ENCODE measurements at regions not wholly inside any gene's neighbourhood (a gene's known extent, or its start where the extent isn't known, plus 50 kb on each side); places are given as distances from the start of the nearest gene placed in this dataset.
A peak's percentile ranks its signal among the peaks of the same experiment; 100 is the strongest.

DNA sequence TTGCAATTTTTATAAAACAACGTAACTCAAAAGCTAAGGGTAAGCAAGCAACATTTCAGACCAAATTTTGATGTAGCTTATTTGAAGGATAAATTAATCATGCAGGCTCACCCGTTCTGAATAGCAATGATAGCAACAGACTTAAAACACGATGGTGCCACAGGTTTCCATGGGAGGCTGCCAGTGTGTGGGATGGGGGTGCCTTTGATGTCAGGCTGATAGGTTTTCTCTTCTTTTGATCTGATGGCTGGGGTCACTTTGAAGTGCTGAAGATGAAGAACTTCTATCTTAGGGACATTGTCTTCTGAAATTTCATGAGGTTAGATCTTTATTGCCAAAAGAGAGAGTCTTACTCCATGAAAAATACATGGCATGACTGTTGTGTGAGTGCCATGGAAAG lies 206.8 kb downstream of the LPIN1 start:
- no peak for DNase-seq (ENCODE audit: low spot score)

DNA sequence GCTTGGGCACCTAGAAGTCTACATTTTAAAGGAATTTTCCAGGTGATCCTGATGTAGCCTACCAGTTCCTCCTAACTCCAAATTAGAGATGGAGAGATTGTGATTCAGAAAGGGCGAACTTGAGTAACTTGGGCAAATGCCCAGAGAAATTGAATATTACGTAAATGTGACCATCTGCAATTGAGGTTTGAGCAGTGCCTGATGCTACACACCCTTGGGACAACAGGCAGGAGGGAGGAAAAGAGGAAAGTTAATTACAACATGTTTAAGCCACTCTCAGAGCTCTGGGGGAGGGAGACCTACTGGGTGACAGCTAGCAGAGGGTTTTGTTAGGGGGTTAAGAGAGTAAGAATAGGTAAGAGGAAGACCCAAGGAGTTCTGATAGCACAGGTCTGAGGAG lies 208.9 kb downstream of the LPIN1 start:
- DNase-seq (ENCODE audit: low spot score) = no peak

DNA sequence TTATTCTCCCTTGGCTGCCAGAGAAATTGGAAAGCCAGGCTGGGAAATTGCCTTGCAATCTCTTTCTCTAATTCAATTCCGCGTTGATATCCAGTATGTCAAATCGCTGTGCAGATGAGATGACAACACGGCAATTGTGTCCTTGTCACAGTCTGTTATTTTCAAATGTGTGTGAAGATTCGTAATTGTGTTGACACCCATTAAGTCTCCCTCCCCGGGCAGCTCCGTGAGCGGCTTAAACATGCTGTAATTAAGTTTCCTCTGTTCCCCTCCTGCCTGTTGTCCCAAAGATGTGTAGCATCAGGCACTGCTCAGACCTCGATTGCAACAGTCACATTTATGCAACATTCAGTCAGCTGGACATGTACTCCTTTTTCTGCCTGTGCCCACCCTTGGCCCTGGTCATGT lies 209.5 kb downstream of the LPIN1 start:
- DNase-seq (ENCODE audit: low spot score) = no peak

DNA sequence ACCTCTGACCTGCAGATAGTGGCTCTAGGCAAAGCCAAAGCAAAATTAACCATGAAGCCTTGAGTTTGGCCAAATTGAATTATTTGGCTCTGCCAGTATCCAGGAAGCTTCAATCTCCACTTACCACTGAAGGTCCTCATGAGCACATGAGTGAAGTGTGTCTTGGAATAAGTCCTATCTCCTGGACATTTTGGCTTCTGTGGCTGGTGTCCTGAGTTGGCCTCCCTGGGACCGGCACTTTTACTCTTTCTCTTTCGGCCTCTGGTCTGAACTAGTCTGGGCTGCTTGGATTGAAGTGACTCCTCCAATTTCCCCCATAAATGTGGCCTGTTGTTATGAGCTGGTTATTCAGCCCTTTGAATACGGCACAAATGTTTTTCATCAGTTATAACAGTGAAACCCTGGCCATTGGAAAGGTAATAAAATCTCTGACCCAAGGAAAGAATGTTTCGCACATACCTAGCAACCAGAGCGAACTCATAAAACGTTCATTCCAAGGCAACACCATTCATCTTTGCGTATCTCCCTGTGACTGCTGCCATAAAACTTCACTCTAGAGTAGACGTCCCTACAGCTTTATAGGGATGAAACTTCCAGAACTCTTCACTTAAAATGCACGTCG lies 216.4 kb downstream of the LPIN1 start:
- DNase-seq (ENCODE audit: low spot score) = no peak

DNA sequence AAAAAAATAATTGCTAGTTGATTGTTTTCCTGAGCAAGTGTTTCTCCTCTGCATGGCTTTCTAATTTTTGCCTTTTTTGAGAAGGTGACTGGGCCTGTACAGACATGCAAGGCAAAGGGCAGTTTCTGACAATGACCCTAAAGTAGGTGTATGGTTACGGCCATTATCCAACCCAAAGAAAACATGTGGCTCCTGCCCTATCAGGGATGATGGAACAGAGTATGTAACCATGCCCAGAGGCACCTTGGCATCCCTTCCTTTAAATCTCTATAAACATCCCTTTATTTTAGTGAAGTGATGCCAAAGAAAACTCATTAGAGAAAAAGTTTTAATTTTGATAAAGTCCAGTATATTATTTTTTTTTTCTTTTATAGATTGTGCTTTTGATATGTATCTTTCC lies 217.5 kb downstream of the LPIN1 start:
- DNase-seq (ENCODE audit: low spot score) = no peak

DNA sequence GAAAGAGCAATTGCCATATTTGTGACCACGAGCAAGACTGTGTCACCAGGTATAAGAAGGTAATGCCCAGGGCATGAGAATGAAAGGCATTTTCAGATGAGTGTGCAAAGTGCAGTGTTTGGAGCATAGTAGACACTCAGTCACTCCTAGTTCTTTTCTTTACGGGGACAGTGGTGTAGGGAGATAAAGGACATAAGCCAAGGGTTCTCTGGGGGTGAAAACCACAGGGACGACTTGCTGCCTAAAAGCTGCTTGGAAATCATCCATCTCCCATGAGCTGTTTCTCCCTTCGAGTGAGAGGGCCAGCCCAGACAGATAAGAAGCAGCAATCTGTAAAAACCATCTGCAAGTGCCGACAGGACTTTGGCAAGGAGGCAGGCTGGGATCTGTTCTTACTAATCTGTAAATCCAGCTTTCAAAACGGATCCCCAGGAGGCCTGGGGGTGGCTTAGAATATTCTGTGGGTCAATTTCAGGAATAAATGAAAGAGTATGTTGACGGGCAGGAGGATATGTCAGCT lies 221.6 kb downstream of the LPIN1 start:
- DNase-seq (ENCODE audit: low spot score) = peak; percentile 69

DNA sequence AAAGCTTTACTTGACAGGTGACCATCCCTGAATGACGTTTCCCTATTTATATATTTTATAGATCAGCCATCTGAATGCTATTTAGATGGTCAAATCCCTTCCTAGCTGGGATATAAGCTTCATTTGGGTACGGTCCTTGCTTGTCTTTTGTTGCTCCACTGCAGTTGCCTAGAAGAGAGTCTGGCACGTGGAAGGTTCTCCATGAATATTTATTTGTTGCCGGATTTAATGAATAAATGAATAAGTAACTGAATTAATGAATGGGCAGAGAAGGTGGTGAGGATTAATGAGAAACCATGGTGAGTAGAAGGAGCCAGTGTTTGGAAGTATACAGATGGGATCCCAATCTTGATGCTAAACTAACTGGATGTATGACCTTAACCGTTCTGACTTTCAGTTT lies 222.1 kb downstream of the LPIN1 start:
- no peak for DNase-seq (ENCODE audit: low spot score)

DNA sequence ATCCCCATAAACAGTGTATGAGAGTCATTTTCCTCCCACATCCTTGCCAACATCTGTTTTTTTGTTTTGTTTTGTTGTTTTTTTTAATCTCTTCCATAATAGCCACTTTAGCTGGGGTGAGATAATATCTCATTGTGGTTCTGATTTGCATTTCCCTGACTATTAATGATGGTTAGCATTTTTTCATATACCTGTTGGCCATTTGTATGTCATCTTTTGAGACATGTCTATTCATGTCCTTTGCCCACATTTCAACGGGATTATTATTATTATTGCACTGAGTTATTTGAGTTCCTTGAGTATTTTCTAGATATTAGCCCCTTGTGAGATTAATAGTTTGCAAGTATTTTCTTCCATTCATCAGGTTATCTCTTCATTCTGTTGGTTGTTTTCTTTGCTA lies 223.3 kb downstream of the LPIN1 start:
- no peak for DNase-seq (ENCODE audit: low spot score)

DNA sequence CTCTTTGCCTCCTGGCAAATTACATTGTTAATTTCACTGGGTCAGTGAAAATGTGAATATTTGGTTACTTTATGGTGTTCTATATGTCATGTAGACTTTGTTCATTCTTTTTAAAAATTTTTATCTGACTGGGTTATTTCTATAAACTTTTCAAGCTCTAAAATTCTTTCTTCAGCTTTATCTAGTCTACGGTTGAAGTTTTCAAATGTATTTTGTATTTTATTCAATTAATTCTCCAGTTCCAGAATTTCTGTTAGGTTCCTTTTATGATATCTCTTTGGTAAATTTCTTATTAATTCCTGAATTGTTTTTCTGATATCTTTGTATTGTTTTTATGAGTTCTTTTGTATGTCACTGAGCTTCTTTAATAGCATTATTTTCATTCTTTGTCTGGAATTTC lies 228.1 kb downstream of the LPIN1 start:
- no peak for DNase-seq (ENCODE audit: low spot score)

DNA sequence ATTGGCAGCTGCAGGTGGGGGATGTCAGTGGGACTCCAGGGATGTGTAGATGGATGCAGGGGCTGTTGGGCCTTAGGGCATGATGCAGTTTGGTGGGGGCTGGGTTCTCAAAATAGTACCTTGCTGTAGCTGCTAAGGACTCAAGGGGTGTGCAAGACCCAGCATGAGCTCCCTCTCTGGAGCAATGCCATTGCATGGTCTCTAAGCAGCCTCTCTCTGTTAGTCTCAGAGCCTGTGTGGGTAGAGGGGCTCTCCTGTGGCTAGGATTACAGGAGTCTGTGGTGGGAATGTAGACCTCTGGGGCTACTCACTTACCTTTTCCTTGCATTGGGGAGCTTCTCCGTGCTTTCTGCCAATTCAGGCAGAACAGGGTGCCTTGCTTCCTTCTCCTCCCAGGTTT lies 228.9 kb downstream of the LPIN1 start:
- DNase-seq (ENCODE audit: low spot score) = no peak

DNA sequence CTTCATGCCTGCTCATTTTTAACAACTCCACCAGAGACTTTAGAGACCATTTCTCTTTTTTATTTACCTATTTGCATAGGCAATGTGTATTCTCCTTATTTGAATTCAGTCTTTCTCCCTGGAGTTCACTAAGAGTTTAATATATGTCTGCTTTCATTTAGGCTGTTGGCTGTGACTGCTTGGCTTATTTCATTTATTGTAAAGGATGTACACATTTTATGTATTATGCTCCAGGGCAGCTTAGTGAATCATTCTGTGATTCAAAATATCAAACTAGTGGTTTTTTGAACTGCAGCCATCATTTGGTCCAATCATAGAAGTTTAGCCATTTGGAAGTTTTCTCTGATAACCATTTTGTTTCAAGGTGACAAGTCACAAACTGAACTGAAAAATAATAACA lies 229.6 kb downstream of the LPIN1 start:
- DNase-seq (ENCODE audit: low spot score) = no peak

DNA sequence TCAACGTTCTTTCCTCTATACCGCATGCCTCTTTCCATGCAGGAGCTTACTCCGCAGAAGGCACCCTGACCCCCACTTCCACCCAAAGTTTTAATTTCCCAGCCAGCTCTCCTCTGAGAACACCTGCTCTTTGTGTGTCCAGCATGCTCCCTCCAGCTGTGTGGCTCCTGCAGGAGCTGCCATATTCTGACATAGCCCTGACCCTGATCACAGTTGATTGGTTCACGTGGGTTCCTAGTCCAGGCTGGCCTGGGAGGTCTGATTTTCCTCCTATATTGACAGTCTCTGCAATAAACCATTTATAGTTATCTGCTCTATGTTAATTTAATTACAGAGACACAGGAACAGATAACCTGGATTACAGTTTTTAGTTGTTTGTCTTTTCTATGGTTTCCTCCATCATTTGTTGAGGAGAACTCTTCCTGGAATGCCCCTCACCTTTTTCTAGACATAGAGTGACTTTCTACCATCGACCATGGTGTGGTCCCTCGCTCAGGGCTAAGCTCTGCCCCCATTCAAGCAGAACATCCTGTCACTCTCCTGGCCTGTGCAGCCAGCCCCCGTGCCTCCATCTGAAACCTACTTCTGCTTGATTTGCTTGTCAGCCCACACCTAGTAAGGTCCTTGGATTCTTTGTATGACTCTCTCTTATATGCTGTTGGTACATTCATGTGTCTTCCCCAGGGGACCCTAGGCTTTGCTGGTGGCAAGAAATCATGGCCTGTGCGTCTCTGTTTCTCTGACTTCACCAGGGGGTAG lies 231.5 kb downstream of the LPIN1 start:
- DNase-seq (ENCODE audit: low spot score) = no peak

DNA sequence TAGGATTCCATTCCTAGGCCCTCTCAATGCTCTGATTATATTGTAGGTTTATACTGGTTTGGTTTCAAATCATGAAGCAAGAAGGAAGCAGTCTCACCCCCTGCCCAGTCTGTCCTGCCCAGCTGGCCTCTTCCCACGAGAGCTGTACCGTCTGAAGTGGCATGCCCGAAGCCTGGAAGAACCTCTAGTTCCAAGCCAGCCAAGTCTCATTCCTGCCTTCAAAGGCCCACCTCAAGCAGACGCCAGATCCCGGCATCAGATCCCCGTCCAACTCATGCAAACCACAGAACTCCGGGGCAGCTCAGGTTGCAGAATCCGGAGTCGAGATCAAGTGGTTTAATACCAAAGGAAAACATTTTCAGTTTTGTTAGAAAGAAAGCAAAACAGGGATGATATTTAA lies 234.4 kb downstream of the LPIN1 start:
- no peak for DNase-seq (ENCODE audit: low spot score)

DNA sequence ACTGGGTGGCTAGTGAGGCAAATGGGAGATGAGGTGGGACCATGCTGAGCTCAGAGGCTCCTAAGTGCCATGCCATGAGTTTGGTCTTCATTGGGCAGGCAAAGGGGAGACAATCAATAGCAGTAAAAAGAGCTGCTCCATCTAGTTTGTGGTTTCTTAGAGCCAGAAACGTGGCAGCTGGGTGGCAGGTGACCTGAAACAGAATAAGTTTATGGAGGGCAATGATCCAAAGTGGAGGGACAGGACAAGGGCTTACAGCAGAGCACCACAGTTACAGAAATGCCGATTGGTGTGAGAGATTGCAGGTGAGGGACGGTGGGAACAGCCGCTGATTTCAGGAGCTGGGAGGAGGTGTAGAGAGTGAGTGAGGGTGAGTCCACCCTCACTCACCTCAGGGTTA lies 237.0 kb downstream of the LPIN1 start:
- DNase-seq (ENCODE audit: low spot score) = no peak

DNA sequence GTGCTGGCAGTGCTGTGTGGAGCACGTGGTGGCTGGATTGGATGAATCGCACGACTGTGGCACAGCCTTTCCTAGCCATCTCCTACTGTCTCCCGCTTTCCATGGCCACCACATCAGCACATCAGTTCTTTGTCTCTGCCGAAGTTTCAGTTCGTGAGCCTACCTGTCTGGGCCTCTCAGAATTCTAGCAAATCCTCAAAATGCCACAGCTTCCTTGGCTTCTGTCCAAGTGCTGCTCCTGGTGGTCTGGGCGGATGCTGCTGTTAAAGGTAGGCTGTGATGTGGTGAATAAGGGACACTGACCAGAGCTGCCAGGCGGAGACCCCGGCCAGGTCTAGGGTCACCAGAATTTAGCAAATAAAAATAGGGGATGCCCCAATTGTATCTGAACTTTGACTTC lies 237.4 kb downstream of the LPIN1 start:
- DNase-seq (ENCODE audit: low spot score) = no peak

DNA sequence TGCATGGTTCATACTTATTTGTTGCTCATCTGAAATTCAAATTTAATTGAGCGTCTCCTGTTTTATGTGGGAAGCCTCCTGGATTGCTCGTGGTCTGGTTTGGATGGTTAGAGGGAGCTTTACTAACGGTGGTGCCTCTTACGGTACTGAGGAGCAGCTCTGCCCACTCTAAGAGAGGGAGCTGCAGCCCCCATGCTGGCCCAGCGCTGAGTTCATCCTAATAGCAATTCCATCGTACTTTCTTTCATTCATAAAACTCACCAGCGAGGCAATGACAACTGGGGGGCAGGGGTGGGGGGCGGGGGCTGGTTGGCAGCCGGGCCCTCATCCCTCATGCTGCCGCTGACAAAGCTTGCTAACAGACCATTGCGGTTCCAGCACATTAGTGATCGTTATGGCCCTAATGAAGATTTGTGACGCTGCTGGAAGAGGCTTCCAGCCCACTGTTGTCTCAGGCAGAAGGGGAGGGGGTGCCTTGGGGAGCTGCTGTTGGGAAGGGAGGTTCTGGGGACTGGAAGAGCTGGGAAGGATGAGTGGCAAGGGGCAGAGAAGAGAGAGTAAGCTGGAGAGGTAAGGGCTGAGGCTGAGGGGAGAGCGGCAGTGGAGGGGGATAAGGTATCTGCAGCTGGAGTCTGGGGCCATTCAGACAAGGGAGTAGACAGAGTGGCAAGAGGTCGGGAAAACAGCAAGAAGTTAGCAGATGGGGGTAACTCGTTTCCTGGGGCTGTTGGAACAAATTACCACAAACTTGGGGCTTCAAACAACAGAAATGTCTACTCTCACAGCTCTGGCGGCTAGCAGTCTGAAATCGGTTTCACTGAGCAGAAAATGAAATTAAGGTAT lies 238.1 kb downstream of the LPIN1 start:
- DNase-seq (ENCODE audit: low spot score) = no peak

DNA sequence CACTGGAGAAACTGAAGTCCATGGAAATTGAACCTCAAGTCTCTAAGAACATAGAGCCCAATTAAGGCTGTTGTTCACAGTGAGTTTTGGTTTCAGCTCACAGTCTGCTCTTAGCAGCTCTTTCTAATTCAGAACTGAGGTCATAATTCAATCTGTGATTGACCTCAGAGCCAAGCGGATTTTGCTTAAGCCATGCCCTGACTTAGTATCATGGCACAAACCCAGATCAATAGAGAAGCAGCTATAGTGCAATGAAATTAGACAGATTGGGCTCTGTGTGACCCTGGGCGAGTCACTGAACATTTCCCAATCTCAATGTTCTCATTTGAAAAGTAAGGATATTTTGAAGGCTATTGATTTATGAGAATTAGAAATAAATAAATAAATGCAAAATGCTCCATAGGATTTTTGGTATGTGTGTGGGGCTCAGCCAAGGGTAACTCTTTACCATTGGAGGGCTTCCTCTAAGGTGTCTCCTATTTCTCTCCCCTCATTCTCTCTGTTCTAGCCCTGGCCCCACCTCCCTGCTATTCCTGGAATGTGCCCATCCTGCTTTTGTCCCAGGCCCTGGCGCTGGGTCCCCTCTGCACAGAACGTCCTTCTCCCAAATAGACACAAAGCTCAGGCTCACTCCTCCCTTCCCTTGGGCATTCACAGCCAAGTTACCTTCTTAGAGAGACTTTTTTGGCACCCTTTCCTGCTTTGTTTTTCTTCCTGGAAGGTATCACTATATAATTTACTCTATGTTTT lies 239.6 kb downstream of the LPIN1 start:
- no peak for DNase-seq (ENCODE audit: low spot score)

DNA sequence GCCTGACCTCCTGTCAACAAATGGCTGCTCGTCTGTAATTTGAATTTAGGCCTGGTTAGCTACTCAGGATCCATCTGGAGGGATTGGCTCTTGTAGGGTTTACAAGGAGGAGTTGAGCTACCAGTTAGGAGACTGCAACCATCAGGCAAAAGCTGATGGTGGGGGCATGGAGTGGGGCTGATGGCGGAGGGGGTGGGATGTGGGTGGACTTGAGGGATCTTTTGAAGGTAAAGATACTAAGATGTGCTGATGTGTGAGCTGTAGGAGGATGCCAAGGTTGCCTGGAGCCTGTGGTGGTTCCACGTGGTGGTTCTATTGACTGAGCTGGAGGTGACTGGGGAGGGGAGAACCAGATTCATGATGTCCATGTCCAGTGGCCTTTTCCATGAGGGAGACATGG lies 240.7 kb downstream of the LPIN1 start:
- no peak for DNase-seq (ENCODE audit: low spot score)

DNA sequence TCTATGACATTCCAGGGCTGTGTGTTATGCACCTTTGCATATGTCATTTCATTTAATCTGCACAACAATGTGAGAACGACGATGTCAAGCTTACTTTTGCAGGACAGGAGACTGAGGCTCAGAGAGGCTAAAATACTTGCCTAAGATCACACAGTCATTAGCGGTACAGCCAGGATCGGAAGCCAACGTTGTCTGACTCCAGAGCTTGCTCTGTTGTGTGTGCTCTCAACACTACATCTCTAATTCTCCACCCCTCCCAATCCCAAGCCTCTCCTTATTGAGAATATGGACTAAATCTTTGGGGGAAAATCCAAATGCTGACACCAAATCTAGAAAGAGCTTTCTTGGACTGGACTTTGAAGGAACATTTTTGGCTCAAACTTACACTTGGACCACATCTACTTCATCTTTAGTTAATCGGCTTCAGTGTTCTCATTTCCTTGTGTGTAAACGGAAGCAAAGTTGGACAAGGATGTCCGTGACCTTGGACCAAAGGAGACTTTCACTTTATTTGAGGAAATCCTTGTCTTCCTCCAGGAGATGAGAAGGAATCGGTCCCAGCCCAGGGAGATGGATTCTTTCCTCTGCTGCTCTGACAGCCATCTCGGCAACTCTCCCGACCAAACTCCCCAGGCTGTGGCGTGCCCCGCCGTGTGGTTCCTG lies 242.4 kb downstream of the LPIN1 start:
- DNase-seq (ENCODE audit: low spot score) = no peak

DNA sequence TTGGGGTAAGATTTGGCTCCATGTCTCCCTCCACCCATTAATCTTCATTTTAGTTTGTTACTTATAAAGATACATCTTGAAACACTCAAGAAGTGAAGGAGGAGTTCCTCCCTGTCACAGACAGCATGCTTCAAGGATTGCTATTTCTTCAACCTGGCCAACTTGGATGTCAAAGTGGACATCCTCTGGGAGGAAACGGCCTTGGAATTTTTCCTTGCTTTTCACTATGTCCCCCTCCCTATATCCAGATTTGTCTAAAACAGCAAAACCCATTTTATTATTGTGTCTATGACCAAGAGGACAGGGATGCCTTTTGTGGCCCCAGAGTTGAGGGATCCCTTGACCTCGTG lies 242.9 kb downstream of the LPIN1 start:
- no peak for DNase-seq (ENCODE audit: low spot score)

DNA sequence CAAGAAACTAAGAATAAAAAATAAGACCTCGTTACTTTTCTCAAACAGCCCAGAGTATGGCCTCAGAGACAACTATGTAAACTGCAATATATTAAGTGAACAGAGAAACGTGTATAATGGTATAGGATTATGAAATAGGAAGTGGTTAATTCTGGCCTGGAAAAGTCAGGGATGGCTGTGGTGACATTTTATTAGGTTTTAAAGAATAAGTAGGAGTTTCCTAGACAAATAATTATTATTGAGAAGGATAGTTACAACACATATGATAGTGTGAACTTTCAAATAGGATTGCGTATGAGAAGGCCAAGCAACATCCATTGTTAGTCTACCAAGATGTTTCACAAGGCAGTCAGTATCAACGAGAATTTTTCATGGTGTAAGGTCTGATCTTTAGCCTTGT lies 244.1 kb downstream of the LPIN1 start:
- no peak for DNase-seq (ENCODE audit: low spot score)

DNA sequence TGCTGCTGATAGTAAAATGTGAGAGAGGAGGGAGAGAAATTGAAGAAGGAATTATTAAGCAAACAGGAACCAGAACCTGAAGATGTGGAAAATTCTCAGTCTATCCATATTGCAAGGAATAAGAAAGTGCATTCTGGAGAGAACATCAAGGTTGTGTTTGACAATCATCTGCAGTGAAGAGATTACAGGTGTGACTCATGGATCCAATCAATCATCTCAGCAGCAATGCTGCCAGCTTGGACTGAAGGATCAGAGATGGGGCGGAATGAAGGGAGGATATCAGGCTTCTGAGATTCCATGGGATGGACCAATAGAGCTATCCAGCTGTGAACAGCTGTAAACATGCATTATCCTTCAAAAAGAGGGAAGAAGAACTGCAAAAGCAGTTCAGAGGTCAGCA lies 247.3 kb downstream of the LPIN1 start:
- no peak for DNase-seq (ENCODE audit: low spot score)

Measured in hematopoietic multipotent progenitor cell treated with erythropoietin and hydrocortisone succinate and interleukin-3 and kit ligand, for 15 days (in vitro differentiated cells).